ENCODE measurements at regions not wholly inside any gene's neighbourhood (a gene's known extent, or its start where the extent isn't known, plus 50 kb on each side); places are given as distances from the start of the nearest gene placed in this dataset.

- TF ChIP-seq CTCF (conservative IDR thresholded peaks at IDR 0.05; ENCODE audit: low read depth, low read length) (no peak), EZH2 (IDR thresholded peaks at IDR 0.05; ENCODE audit: low read length, unreplicated experiment) (no peak), EZH2phosphoT487 (IDR thresholded peaks at IDR 0.05; ENCODE audit: borderline replicate concordance, low read length) (no peak)
These were observed 211.0 kb upstream of the DDI1 start for GRCh38 chr11:103825469-103825868.
